NB4 (cell line): ENCODE measurements at regions not wholly inside any gene's neighbourhood (a gene's known extent, or its start where the extent isn't known, plus 50 kb on each side); places are given as distances from the start of the nearest gene placed in this dataset.

Source experiments
- DNase-seq: peaks from one replicate; pipeline ENCODE4 v3.0.0; 2010; ENCODE audit warnings: low read depth
- H3K4me3 ChIP-seq: one replicate; pipeline ENCODE4 v1.5.1; 2011; ENCODE audit warnings: mild to moderate bottlenecking, low read depth, low read length, moderate library complexity
- MYC ChIP-seq: IDR thresholded peaks from 2 replicates; pipeline ENCODE4 v1.6.1; 2011; ENCODE audit warnings: low read depth, low read length
- POLR2A ChIP-seq: IDR thresholded peaks from 2 replicates; pipeline ENCODE4 v1.6.1; 2011; ENCODE audit warnings: mild to moderate bottlenecking; ENCODE audit not compliant: insufficient read length; ENCODE audit errors: extremely low read depth
- TF ChIP-seq, protein P1 (sequence below): IDR thresholded peaks from 2 replicates; pipeline ENCODE4 v1.6.1; 2011; ENCODE audit warnings: low read depth, low read length
- TF ChIP-seq, protein P2 (sequence below): IDR thresholded peaks from one replicate; pipeline ENCODE4 v1.5.1; 2012; ENCODE audit warnings: low read depth, low read length

- no peak for DNase-seq
- TF ChIP-seq, protein P1, sequence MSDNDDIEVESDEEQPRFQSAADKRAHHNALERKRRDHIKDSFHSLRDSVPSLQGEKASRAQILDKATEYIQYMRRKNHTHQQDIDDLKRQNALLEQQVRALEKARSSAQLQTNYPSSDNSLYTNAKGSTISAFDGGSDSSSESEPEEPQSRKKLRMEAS, result no peak
- no peak for TF ChIP-seq MYC
- no peak for TF ChIP-seq POLR2A
- TF ChIP-seq, protein P2, sequence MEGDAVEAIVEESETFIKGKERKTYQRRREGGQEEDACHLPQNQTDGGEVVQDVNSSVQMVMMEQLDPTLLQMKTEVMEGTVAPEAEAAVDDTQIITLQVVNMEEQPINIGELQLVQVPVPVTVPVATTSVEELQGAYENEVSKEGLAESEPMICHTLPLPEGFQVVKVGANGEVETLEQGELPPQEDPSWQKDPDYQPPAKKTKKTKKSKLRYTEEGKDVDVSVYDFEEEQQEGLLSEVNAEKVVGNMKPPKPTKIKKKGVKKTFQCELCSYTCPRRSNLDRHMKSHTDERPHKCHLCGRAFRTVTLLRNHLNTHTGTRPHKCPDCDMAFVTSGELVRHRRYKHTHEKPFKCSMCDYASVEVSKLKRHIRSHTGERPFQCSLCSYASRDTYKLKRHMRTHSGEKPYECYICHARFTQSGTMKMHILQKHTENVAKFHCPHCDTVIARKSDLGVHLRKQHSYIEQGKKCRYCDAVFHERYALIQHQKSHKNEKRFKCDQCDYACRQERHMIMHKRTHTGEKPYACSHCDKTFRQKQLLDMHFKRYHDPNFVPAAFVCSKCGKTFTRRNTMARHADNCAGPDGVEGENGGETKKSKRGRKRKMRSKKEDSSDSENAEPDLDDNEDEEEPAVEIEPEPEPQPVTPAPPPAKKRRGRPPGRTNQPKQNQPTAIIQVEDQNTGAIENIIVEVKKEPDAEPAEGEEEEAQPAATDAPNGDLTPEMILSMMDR, result no peak
Measured at GRCh38 chr4:10925996-10926395, 241.4 kb upstream of the CLNK start.

DNA sequence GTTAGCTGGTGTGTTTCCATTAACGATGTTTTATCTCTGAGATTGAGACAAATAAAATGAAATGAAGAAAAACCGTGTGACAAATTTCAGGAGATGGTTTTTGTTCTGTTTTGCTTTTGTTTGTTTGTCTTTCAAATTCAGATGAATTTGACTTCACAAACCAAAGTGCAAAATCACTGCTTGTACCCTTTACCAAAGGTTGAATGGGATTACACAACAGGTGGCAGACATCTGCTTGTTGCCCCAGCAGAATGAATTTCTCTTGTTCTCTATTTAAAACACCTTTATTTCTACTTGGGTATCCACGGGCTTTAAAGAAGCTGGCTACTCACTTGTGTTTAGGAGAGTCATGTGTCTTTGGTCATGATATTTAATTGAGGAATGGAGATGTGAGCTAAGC lies 239.7 kb upstream of the CLNK start:
- no peak overlapping the region for H3K4me3 ChIP-seq
- no peak for DNase-seq
- TF ChIP-seq POLR2A, result no peak
- TF ChIP-seq, protein P1, result no peak
- TF ChIP-seq MYC, result no peak
- TF ChIP-seq, protein P2, result no peak

More at GRCh38 chr4:10925996-10926395, 241.4 kb upstream of the CLNK start:
- H3K4me3 ChIP-seq, result no peak overlapping the region

- no peak for TF ChIP-seq MYC
- TF ChIP-seq, protein P1, result no peak
- TF ChIP-seq, protein P2, result no peak
- TF ChIP-seq POLR2A, result no peak
- DNase-seq, result no peak
- no peak overlapping the region for H3K4me3 ChIP-seq
Measured at GRCh38 chr4:10917566-10917965, 233.0 kb upstream of the CLNK start.

- H3K4me3 ChIP-seq, result no peak overlapping the region
- TF ChIP-seq, protein P1, result no peak
- TF ChIP-seq POLR2A, result no peak
- TF ChIP-seq MYC, result no peak
- TF ChIP-seq, protein P2, result no peak
- no peak for DNase-seq
Measured at GRCh38 chr4:10898072-10898471, 213.5 kb upstream of the CLNK start.

DNA sequence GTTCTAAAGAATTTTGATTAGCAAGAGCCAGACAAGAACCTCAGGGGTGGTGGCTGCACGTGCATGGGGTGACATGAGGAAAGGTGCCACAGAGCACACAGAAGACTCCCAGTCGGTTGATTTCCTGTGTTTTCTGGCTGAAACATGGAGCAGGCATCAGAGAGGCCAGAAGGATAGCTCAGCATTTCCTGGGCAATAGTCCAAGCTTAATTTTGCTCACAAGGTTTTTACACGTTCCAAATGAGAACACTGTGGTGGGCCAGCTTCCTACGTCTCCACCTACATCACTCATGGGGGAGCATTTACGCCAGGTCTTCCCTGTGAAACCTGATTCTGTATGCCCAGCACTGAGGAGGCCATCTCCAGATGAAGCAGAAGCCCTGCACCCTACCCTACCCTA lies 212.5 kb upstream of the CLNK start:
- H3K4me3 ChIP-seq, result no peak overlapping the region
- TF ChIP-seq MYC (no peak), POLR2A (no peak)
- TF ChIP-seq, protein P2, result no peak
- TF ChIP-seq, protein P1, result no peak
- no peak for DNase-seq
